Brain microvascular endothelial cell (primary cell): ENCODE measurements at regions not wholly inside any gene's neighbourhood (a gene's known extent, or its start where the extent isn't known, plus 50 kb on each side); places are given as distances from the start of the nearest gene placed in this dataset.

Experiments used
- DNase-seq: peaks from one replicate; pipeline ENCODE4 v3.0.0-alpha.2; 2020
- H3K27ac ChIP-seq: fragments of 250-450 bp; sonication (Bioruptor Pico); 2 replicates; pipeline ENCODE4 v1.5.1; 2020; ENCODE audit warnings: mild to moderate bottlenecking, moderate library complexity
- H3K27me3 ChIP-seq: fragments of 250-450 bp; sonication (Bioruptor Pico); replicated peaks from 2 replicates; pipeline ENCODE4 v1.5.1; 2020; ENCODE audit warnings: mild to moderate bottlenecking
- H3K36me3 ChIP-seq: fragments of 250-450 bp; sonication (Bioruptor Pico); replicated peaks from 2 replicates; pipeline ENCODE4 v1.5.1; 2020; ENCODE audit warnings: mild to moderate bottlenecking
- H3K4me3 ChIP-seq: 2 replicates; pipeline ENCODE4 v1.5.1; 2011; ENCODE audit warnings: low read depth, mild to moderate bottlenecking, control low read depth, low read length, moderate library complexity
- CTCF ChIP-seq: IDR thresholded peaks from 2 replicates; pipeline ENCODE4 v1.5.1; 2011; ENCODE audit warnings: low read depth, mild to moderate bottlenecking, moderate library complexity, low read length, control low read depth, inconsistent platforms; ENCODE audit errors: missing control alignments
- in situ Hi-C: cut with HindIII; loops from 2 replicates; pipeline ENCODE4 v1.10.0; 2017; ENCODE audit warnings: low sequenced_read_pairs, low pct_ligation_motif_present

- no peaks in the 10 kb centered on the region for H3K27me3 ChIP-seq
- no peak overlapping the region for H3K4me3 ChIP-seq
- no peaks in the 10 kb centered on the region for H3K36me3 ChIP-seq
- no peak for DNase-seq
- no peak overlapping the region for H3K27ac ChIP-seq
- TF ChIP-seq CTCF = no peak
- in situ Hi-C loops = no loop called here
These were observed 846.4 kb downstream of the C12orf50 start for GRCh38 chr12:87182696-87183233.

GRCh38 chr12:87171356-87171755 lies 857.8 kb downstream of the C12orf50 start:
- no peak overlapping the region for H3K27ac ChIP-seq
- no peak for TF ChIP-seq CTCF
- in situ Hi-C loops = no loop called here
- H3K27me3 ChIP-seq = no peaks in the 10 kb centered on the region
- no peak for DNase-seq
- no peaks in the 10 kb centered on the region for H3K36me3 ChIP-seq
- H3K4me3 ChIP-seq = no peak overlapping the region

- H3K4me3 ChIP-seq = no peak overlapping the region
- H3K36me3 ChIP-seq = no peaks in the 10 kb centered on the region
- DNase-seq = no peak
- in situ Hi-C loops = no loop called here
- no peaks in the 10 kb centered on the region for H3K27me3 ChIP-seq
- H3K27ac ChIP-seq = no peak overlapping the region
- no peak for TF ChIP-seq CTCF
These were observed 860.2 kb downstream of the C12orf50 start for GRCh38 chr12:87169010-87169409.

- in situ Hi-C loops = no loop called here
- H3K27me3 ChIP-seq = no peaks in the 10 kb centered on the region
- no peak overlapping the region for H3K4me3 ChIP-seq
- no peak for TF ChIP-seq CTCF
- H3K36me3 ChIP-seq = no peaks in the 10 kb centered on the region
- no peak overlapping the region for H3K27ac ChIP-seq
- DNase-seq = no peak
These were observed 863.3 kb downstream of the C12orf50 start for GRCh38 chr12:87165733-87166375.

- no peak for DNase-seq
- in situ Hi-C loops = no loop called here
- no peak overlapping the region for H3K4me3 ChIP-seq
- no peaks in the 10 kb centered on the region for H3K27me3 ChIP-seq
- H3K36me3 ChIP-seq = no peaks in the 10 kb centered on the region
- no peak overlapping the region for H3K27ac ChIP-seq
- no peak for TF ChIP-seq CTCF
These were observed 866.1 kb downstream of the C12orf50 start for GRCh38 chr12:87163122-87163521.

GRCh38 chr12:87160848-87161601 lies 868.2 kb downstream of the C12orf50 start:
- no peak for TF ChIP-seq CTCF
- in situ Hi-C loops = no loop called here

More at GRCh38 chr12:87160848-87161601, 868.2 kb downstream of the C12orf50 start:
- Histone ChIP-seq H3K27me3 (no peaks in the 10 kb centered on the region), H3K4me3 (no peak overlapping the region), H3K27ac (no peak overlapping the region), H3K36me3 (no peaks in the 10 kb centered on the region)
- DNase-seq = no peak
